GM23338 (cell line): ENCODE measurements at regions not wholly inside any gene's neighbourhood (a gene's known extent, or its start where the extent isn't known, plus 50 kb on each side); places are given as distances from the start of the nearest gene placed in this dataset.

Source experiments
- ATAC-seq: fragments of 200-7000 bp; cut with Tn5 transposase; 3 replicates; pipeline ENCODE4 v1.9.1; 2020
- DNase-seq: peaks from one replicate; pipeline ENCODE4 v3.0.0-alpha.2; 2015; ENCODE audit warnings: low spot score
- H2AFZ ChIP-seq: fragments of 200-600 bp; sonication (generic); 2 replicates; pipeline ENCODE4 v1.8.0; 2016; ENCODE audit warnings: antibody characterized with exemption, mild to moderate bottlenecking, moderate library complexity
- H3F3A ChIP-seq: fragments of 200-600 bp; sonication (generic); replicated peaks from 2 replicates; pipeline ENCODE4 v1.8.0; 2017; ENCODE audit warnings: antibody characterized with exemption, mixed run types, low read depth
- H3K27ac ChIP-seq: fragments of 200-600 bp; sonication (generic); 2 replicates; pipeline ENCODE4 v1.6.1; 2016; ENCODE audit warnings: low read depth
- H3K27me3 ChIP-seq: fragments of 200-600 bp; sonication (generic); 2 replicates; pipeline ENCODE4 v1.8.0; 2016; ENCODE audit warnings: mild to moderate bottlenecking, mixed run types, moderate library complexity; ENCODE audit not compliant: insufficient read depth
- H3K36me3 ChIP-seq: fragments of 200-600 bp; sonication (generic); 2 replicates; pipeline ENCODE4 v1.8.0; 2016; ENCODE audit warnings: mild to moderate bottlenecking; ENCODE audit not compliant: insufficient read depth
- H3K4me1 ChIP-seq: fragments of 200-600 bp; sonication (generic); 2 replicates; pipeline ENCODE4 v1.8.0; 2016; ENCODE audit warnings: mild to moderate bottlenecking, moderate library complexity; ENCODE audit not compliant: insufficient read depth
- H3K4me2 ChIP-seq: fragments of 200-600 bp; sonication (generic); 2 replicates; pipeline ENCODE4 v1.7.1; 2017; ENCODE audit warnings: mixed run types
- H3K4me3 ChIP-seq: fragments of 200-600 bp; sonication (generic); 2 replicates; pipeline ENCODE4 v1.6.1; 2016; ENCODE audit warnings: mixed run types
- H3K79me2 ChIP-seq: fragments of 200-600 bp; sonication (generic); replicated peaks from 2 replicates; pipeline ENCODE4 v1.8.0; 2017; ENCODE audit warnings: mild to moderate bottlenecking; ENCODE audit not compliant: insufficient read depth
- H3K9me2 ChIP-seq: fragments of 200-600 bp; sonication (generic); 2 replicates; pipeline ENCODE4 v1.8.0; 2017; ENCODE audit not compliant: insufficient read depth
- H4K20me1 ChIP-seq: fragments of 200-600 bp; sonication (generic); replicated peaks from 2 replicates; pipeline ENCODE4 v1.8.0; 2017; ENCODE audit warnings: mild to moderate bottlenecking; ENCODE audit not compliant: insufficient read depth
- H3K27ac Mint-ChIP-seq: 2 replicates; pipeline ENCODE4 v1.8.0; 2020; ENCODE audit warnings: inconsistent platforms, mild to moderate bottlenecking, moderate library complexity, mixed read lengths
- H3K27me3 Mint-ChIP-seq: 3 replicates; pipeline ENCODE4 v1.8.0; 2022; ENCODE audit warnings: low read depth, mild to moderate bottlenecking, moderate library complexity, mixed read lengths, inconsistent platforms; ENCODE audit not compliant: insufficient read depth, poor library complexity
- H3K36me3 Mint-ChIP-seq: 3 replicates; pipeline ENCODE4 v1.8.0; 2021; ENCODE audit warnings: low read depth, mild to moderate bottlenecking, inconsistent platforms, moderate library complexity, mixed read lengths
- H3K4me1 Mint-ChIP-seq: 3 replicates; pipeline ENCODE4 v1.8.0; 2020; ENCODE audit warnings: mild to moderate bottlenecking, inconsistent platforms, mixed read lengths
- H3K4me3 Mint-ChIP-seq: 3 replicates; pipeline ENCODE4 v1.8.0; 2021; ENCODE audit warnings: moderate library complexity, mild to moderate bottlenecking, inconsistent platforms, mixed read lengths
- H3K9me3 Mint-ChIP-seq: 3 replicates; pipeline ENCODE4 v1.8.0; 2020; ENCODE audit warnings: moderate library complexity, mild to moderate bottlenecking, inconsistent platforms, mixed read lengths
- CREB1 ChIP-seq: fragments of 250-450 bp; sonication (Bioruptor Pico); IDR thresholded peaks from 2 replicates; pipeline ENCODE4 v1.5.0; 2020; ENCODE audit warnings: low read depth, mild to moderate bottlenecking, moderate library complexity
- ETS1 ChIP-seq: IDR thresholded peaks from 2 replicates; pipeline ENCODE4 v1.6.1; 2016; ENCODE audit warnings: antibody characterized with exemption
- EZH2 ChIP-seq: fragments of 200-600 bp; sonication (generic); IDR thresholded peaks from one replicate; pipeline ENCODE4 v1.8.0; 2017; ENCODE audit warnings: antibody characterized with exemption, mild to moderate bottlenecking, low read depth; ENCODE audit not compliant: unreplicated experiment
- EZH2phosphoT487 ChIP-seq: fragments of 200-600 bp; sonication (generic); IDR thresholded peaks from one replicate; pipeline ENCODE4 v1.8.1; 2018; ENCODE audit warnings: antibody characterized with exemption; ENCODE audit not compliant: unreplicated experiment
- JUNB ChIP-seq: IDR thresholded peaks from one replicate; pipeline ENCODE4 v1.6.1; 2016; ENCODE audit warnings: antibody characterized with exemption; ENCODE audit not compliant: unreplicated experiment
- NANOG ChIP-seq: IDR thresholded peaks from 2 replicates; pipeline ENCODE4 v1.6.1; 2016; ENCODE audit warnings: antibody characterized with exemption, borderline replicate concordance
- POLR2AphosphoS5 ChIP-seq: IDR thresholded peaks from 2 replicates; pipeline ENCODE4 v1.6.1; 2016; ENCODE audit warnings: antibody characterized with exemption, low read depth
- STAT1 ChIP-seq: IDR thresholded peaks from one replicate; pipeline ENCODE4 v1.6.1; 2016; ENCODE audit warnings: antibody characterized with exemption; ENCODE audit not compliant: unreplicated experiment
- ZNF114 ChIP-seq: fragments of 250-450 bp; sonication (Bioruptor Pico); IDR thresholded peaks from 2 replicates; pipeline ENCODE4 v1.5.0; 2020; ENCODE audit warnings: mild to moderate bottlenecking, moderate library complexity
- ZNF331 ChIP-seq: fragments of 250-450 bp; sonication (Bioruptor Pico); IDR thresholded peaks from 2 replicates; pipeline ENCODE4 v1.5.0; 2020; ENCODE audit warnings: low read depth, mild to moderate bottlenecking, moderate library complexity
- TF ChIP-seq, protein P1 (sequence below), 2 experiments: fragments of 200-600 bp in 1 of 2; sonication (generic) in 1 of 2; conservative IDR thresholded peaks; 2 replicates each; pipeline versions ENCODE4 v1.5.1 to v1.6.1; 2016 to 2017; ENCODE audit warnings: antibody characterized with exemption in 2 of 2, low read depth in 2 of 2, mild to moderate bottlenecking in 2 of 2, moderate library complexity in 1 of 2
- TF ChIP-seq, protein P2 (sequence below): fragments of 250-450 bp; sonication (Bioruptor Pico); IDR thresholded peaks from 2 replicates; pipeline ENCODE4 v1.5.0; 2020; ENCODE audit warnings: mild to moderate bottlenecking, moderate library complexity
- TF ChIP-seq, protein P3 (sequence below): IDR thresholded peaks from one replicate; pipeline ENCODE4 v1.6.1; 2018; ENCODE audit warnings: antibody characterized with exemption; ENCODE audit not compliant: unreplicated experiment

DNA sequence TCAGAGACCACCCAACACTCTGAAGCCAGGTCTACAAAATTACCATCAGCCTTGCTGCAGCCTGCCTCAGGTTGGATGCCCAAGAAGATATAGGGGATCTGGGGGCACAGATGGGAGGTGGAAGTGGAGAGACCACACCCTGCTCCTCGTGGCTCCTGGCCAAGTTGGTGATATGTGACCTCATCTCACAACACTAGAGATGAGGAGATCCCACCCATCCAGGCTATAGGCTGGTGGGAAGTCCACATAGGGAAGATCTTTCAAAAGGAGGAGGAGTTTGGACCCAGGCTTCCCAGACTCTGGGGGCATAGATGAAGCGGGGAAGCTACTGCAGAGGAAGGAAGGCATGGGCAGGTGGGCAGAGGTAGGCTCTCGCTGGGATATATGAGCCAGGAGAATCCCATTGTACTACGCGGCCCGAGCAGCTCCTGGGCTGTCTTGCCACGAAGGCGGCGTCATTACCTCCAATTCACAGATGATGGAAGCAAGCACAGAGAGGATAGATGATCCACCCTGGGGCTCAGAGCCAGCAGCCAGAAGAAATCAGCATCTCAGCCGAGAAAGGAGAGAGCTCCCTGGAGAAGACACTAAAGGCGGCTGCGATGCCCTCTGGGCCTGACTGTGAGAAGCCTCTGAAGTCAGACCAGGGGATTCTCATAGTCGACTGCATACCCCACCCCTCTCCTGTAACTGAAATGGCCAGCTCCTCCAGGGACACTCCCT, 96.0 kb downstream of the RHOB start:
- H3K27ac Mint-ChIP-seq = no peak overlapping the region
- peaks cover 9% of the 10 kb centered on the region; the same call in 2 of the 3 replicates for H3K36me3 Mint-ChIP-seq
- Histone ChIP-seq H2AFZ (no peak overlapping the region), H3K27me3 (no peaks in the 10 kb centered on the region), H3K9me2 (no peaks in the 10 kb centered on the region), H3K4me3 (no peak overlapping the region), H3K4me2 (no peak overlapping the region), H3K36me3 (no peaks in the 10 kb centered on the region; the same call in 1 of the 2 replicates), H3K79me2 (no peaks in the 10 kb centered on the region), H3K4me1 (peaks cover 3% of the 10 kb centered on the region; the same call in 1 of the 2 replicates), H3F3A (no peaks in the 10 kb centered on the region), H4K20me1 (no peaks in the 10 kb centered on the region), H3K27ac (no peak overlapping the region)
- peaks cover 17% of the 10 kb centered on the region for H3K27me3 Mint-ChIP-seq
- H3K9me3 Mint-ChIP-seq = peaks cover 13% of the 10 kb centered on the region; the same call in 2 of the 3 replicates
- no peak overlapping the region for H3K4me3 Mint-ChIP-seq
- ATAC-seq (no peak), DNase-seq (no peak)
- no peak for TF ChIP-seq ZNF114
- no peak for TF ChIP-seq JUNB
- no peak for TF ChIP-seq EZH2phosphoT487
- TF ChIP-seq CREB1 (CRISPR knock-in tag) = no peak
- no peak for TF ChIP-seq STAT1
- TF ChIP-seq, protein P1, sequence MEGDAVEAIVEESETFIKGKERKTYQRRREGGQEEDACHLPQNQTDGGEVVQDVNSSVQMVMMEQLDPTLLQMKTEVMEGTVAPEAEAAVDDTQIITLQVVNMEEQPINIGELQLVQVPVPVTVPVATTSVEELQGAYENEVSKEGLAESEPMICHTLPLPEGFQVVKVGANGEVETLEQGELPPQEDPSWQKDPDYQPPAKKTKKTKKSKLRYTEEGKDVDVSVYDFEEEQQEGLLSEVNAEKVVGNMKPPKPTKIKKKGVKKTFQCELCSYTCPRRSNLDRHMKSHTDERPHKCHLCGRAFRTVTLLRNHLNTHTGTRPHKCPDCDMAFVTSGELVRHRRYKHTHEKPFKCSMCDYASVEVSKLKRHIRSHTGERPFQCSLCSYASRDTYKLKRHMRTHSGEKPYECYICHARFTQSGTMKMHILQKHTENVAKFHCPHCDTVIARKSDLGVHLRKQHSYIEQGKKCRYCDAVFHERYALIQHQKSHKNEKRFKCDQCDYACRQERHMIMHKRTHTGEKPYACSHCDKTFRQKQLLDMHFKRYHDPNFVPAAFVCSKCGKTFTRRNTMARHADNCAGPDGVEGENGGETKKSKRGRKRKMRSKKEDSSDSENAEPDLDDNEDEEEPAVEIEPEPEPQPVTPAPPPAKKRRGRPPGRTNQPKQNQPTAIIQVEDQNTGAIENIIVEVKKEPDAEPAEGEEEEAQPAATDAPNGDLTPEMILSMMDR (conservative IDR thresholded peaks at IDR 0.05; ENCODE audit: low read depth in 2 of 2) = no peak
- TF ChIP-seq, protein P2, sequence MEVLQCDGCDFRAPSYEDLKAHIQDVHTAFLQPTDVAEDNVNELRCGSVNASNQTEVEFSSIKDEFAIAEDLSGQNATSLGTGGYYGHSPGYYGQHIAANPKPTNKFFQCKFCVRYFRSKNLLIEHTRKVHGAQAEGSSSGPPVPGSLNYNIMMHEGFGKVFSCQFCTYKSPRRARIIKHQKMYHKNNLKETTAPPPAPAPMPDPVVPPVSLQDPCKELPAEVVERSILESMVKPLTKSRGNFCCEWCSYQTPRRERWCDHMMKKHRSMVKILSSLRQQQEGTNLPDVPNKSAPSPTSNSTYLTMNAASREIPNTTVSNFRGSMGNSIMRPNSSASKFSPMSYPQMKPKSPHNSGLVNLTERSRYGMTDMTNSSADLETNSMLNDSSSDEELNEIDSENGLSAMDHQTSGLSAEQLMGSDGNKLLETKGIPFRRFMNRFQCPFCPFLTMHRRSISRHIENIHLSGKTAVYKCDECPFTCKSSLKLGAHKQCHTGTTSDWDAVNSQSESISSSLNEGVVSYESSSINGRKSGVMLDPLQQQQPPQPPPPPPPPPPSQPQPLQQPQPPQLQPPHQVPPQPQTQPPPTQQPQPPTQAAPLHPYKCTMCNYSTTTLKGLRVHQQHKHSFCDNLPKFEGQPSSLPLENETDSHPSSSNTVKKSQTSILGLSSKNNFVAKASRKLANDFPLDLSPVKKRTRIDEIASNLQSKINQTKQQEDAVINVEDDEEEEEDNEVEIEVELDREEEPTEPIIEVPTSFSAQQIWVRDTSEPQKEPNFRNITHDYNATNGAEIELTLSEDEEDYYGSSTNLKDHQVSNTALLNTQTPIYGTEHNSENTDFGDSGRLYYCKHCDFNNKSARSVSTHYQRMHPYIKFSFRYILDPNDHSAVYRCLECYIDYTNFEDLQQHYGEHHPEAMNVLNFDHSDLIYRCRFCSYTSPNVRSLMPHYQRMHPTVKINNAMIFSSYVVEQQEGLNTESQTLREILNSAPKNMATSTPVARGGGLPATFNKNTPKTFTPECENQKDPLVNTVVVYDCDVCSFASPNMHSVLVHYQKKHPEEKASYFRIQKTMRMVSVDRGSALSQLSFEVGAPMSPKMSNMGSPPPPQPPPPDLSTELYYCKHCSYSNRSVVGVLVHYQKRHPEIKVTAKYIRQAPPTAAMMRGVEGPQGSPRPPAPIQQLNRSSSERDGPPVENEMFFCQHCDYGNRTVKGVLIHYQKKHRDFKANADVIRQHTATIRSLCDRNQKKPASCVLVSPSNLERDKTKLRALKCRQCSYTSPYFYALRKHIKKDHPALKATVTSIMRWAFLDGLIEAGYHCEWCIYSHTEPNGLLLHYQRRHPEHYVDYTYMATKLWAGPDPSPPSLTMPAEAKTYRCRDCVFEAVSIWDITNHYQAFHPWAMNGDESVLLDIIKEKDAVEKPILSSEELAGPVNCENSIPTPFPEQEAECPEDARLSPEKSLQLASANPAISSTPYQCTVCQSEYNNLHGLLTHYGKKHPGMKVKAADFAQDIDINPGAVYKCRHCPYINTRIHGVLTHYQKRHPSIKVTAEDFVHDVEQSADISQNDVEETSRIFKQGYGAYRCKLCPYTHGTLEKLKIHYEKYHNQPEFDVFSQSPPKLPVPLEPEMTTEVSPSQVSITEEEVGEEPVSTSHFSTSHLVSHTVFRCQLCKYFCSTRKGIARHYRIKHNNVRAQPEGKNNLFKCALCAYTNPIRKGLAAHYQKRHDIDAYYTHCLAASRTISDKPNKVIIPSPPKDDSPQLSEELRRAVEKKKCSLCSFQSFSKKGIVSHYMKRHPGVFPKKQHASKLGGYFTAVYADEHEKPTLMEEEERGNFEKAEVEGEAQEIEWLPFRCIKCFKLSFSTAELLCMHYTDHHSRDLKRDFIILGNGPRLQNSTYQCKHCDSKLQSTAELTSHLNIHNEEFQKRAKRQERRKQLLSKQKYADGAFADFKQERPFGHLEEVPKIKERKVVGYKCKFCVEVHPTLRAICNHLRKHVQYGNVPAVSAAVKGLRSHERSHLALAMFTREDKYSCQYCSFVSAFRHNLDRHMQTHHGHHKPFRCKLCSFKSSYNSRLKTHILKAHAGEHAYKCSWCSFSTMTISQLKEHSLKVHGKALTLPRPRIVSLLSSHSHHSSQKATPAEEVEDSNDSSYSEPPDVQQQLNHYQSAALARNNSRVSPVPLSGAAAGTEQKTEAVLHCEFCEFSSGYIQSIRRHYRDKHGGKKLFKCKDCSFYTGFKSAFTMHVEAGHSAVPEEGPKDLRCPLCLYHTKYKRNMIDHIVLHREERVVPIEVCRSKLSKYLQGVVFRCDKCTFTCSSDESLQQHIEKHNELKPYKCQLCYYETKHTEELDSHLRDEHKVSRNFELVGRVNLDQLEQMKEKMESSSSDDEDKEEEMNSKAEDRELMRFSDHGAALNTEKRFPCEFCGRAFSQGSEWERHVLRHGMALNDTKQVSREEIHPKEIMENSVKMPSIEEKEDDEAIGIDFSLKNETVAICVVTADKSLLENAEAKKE (CRISPR knock-in tag) = no peak
- TF ChIP-seq EZH2 = no peak
- TF ChIP-seq ETS1 = no peak
- no peak for TF ChIP-seq NANOG
- no peak for TF ChIP-seq ZNF331
- TF ChIP-seq POLR2AphosphoS5 = no peak
- TF ChIP-seq, protein P3, sequence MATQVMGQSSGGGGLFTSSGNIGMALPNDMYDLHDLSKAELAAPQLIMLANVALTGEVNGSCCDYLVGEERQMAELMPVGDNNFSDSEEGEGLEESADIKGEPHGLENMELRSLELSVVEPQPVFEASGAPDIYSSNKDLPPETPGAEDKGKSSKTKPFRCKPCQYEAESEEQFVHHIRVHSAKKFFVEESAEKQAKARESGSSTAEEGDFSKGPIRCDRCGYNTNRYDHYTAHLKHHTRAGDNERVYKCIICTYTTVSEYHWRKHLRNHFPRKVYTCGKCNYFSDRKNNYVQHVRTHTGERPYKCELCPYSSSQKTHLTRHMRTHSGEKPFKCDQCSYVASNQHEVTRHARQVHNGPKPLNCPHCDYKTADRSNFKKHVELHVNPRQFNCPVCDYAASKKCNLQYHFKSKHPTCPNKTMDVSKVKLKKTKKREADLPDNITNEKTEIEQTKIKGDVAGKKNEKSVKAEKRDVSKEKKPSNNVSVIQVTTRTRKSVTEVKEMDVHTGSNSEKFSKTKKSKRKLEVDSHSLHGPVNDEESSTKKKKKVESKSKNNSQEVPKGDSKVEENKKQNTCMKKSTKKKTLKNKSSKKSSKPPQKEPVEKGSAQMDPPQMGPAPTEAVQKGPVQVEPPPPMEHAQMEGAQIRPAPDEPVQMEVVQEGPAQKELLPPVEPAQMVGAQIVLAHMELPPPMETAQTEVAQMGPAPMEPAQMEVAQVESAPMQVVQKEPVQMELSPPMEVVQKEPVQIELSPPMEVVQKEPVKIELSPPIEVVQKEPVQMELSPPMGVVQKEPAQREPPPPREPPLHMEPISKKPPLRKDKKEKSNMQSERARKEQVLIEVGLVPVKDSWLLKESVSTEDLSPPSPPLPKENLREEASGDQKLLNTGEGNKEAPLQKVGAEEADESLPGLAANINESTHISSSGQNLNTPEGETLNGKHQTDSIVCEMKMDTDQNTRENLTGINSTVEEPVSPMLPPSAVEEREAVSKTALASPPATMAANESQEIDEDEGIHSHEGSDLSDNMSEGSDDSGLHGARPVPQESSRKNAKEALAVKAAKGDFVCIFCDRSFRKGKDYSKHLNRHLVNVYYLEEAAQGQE = no peak
- peaks cover 29% of the 10 kb centered on the region for H3K4me1 Mint-ChIP-seq
